ENCODE measurements at regions not wholly inside any gene's neighbourhood (a gene's known extent, or its start where the extent isn't known, plus 50 kb on each side); places are given as distances from the start of the nearest gene placed in this dataset.

- H3K9ac ChIP-seq = no peak overlapping the region
- TF ChIP-seq Cebpa-rat (IDR thresholded peaks at IDR 0.05) = no peak
- no peak overlapping the region for H3K4me3 ChIP-seq
- no peaks in the 10 kb centered on the region for H3K27me3 ChIP-seq
- peaks cover 0 to 14% (median 9%) of the 10 kb centered on the region in 11 experiments; a peak in 11 of 22 replicates for H3K9me3 ChIP-seq (replicated peaks in 1 of 11)
- H3K27ac ChIP-seq = no peak overlapping the region
- no peak overlapping the region; a peak in 1 of 22 replicates for H3K4me2 ChIP-seq
- H3K4me1 ChIP-seq = peaks cover 0 to 29% (median 15%) of the 10 kb centered on the region in 10 experiments; a peak in 19 of 20 replicates
- H4K20me1 ChIP-seq = no peaks in the 10 kb centered on the region
- no peaks in the 10 kb centered on the region for H3K36me3 ChIP-seq
These were observed 169.8 kb upstream of the RAI14 start for GRCh38 chr5:34486160-34486848.

DNA sequence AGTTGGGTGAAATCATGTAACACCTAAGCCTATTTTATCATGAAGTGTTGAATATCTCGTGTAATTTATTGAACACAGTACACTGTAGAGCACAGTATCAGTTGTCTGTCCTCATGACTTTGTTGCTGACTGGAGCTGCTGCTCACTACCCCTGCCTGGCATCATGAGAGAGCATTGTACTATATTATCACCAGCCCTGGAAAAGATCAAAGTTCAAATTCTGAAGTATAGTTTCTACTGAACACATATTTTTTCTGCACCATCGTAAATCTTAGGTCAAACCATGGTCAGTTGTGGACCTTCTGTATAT lies 169.3 kb upstream of the RAI14 start:
- Histone ChIP-seq H3K9ac (no peak overlapping the region), H3K36me3 (no peaks in the 10 kb centered on the region), H4K20me1 (no peaks in the 10 kb centered on the region), H3K4me1 (peaks cover 0 to 34% (median 20%) of the 10 kb centered on the region in 10 experiments; a peak in 19 of 20 replicates), H3K27ac (no peak overlapping the region), H3K9me3 (replicated peaks in 1 of 11) (peaks cover 0 to 12% (median 8%) of the 10 kb centered on the region in 11 experiments; a peak in 11 of 22 replicates), H3K27me3 (no peaks in the 10 kb centered on the region), H3K4me2 (no peak overlapping the region), H3K4me3 (no peak overlapping the region)
- no peak for TF ChIP-seq Cebpa-rat (IDR thresholded peaks at IDR 0.05)

GRCh38 chr5:34487159-34487879 lies 168.8 kb upstream of the RAI14 start:
- Histone ChIP-seq H3K27ac (no peak overlapping the region), H3K27me3 (no peaks in the 10 kb centered on the region), H3K36me3 (no peaks in the 10 kb centered on the region), H3K4me3 (no peak overlapping the region), H4K20me1 (no peaks in the 10 kb centered on the region), H3K9me3 (replicated peaks in 1 of 11) (peaks cover 0 to 8% (median 5%) of the 10 kb centered on the region in 11 experiments; a peak in 9 of 22 replicates), H3K4me2 (no peak overlapping the region), H3K9ac (no peak overlapping the region), H3K4me1 (peaks cover 0 to 38% (median 21%) of the 10 kb centered on the region in 10 experiments; a peak in 19 of 20 replicates)
- no peak for TF ChIP-seq Cebpa-rat (IDR thresholded peaks at IDR 0.05)

GRCh38 chr5:34487956-34488355 lies 168.2 kb upstream of the RAI14 start:
- H4K20me1 ChIP-seq = no peaks in the 10 kb centered on the region
- no peak overlapping the region for H3K9ac ChIP-seq
- TF ChIP-seq Cebpa-rat (IDR thresholded peaks at IDR 0.05) = no peak
- H3K27me3 ChIP-seq = no peaks in the 10 kb centered on the region
- no peak overlapping the region for H3K4me3 ChIP-seq
- peaks cover 0 to 1% (median 0%) of the 10 kb centered on the region in 11 experiments; a peak in 4 of 22 replicates for H3K9me3 ChIP-seq (replicated peaks in 1 of 11)
- H3K4me1 ChIP-seq = peaks cover 0 to 38% (median 21%) of the 10 kb centered on the region in 10 experiments; a peak in 19 of 20 replicates
- no peaks in the 10 kb centered on the region for H3K36me3 ChIP-seq
- H3K4me2 ChIP-seq = no peak overlapping the region
- no peak overlapping the region for H3K27ac ChIP-seq

DNA sequence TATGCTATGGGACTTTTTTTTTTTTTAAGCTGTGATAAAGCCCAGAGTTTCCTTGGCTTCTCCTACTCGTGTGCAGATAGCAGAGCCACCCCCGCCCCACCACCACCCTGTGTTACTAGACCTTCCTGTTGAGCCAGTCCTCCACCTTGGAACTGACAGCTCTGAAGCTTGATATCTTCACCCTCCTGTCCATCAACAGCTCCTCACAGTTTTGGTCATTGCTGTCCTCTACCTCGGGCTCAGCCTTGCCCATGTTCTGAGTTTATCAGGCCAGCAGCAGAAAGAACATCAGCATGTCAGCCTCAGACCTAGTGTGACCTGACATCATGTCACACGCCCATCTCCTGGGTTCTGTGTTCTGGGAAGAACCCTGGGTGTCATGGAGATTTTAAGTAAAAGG lies 167.1 kb upstream of the RAI14 start:
- no peaks in the 10 kb centered on the region for H3K9me3 ChIP-seq (replicated peaks in 1 of 11)
- no peaks in the 10 kb centered on the region for H4K20me1 ChIP-seq
- H3K9ac ChIP-seq = no peak overlapping the region
- no peak for TF ChIP-seq Cebpa-rat (IDR thresholded peaks at IDR 0.05)
- H3K4me2 ChIP-seq = 0 out of 22 replicates have a peak overlapping the region, but pooled peaks of 1 of the 11 experiments have one; percentile 2
- no peak overlapping the region for H3K4me3 ChIP-seq
- H3K36me3 ChIP-seq = no peaks in the 10 kb centered on the region
- peaks cover 4 to 45% (median 25%) of the 10 kb centered on the region in 10 experiments for H3K4me1 ChIP-seq
- H3K27ac ChIP-seq = peak overlapping the region in 1 of 11 experiments; percentile 11; a peak in 1 of 22 replicates
- H3K27me3 ChIP-seq = no peaks in the 10 kb centered on the region

- H3K9ac ChIP-seq = peak overlapping the region in 6 of 11 experiments; percentile 26 to 65 (median 49); a peak in 12 of 22 replicates
- H4K20me1 ChIP-seq = no peaks in the 10 kb centered on the region
- peak overlapping the region in 9 of 11 experiments; percentile 14 to 72 (median 60); a peak in 16 of 22 replicates for H3K27ac ChIP-seq
- TF ChIP-seq Cebpa-rat (IDR thresholded peaks at IDR 0.05) = no peak
- no peak overlapping the region for H3K4me3 ChIP-seq
- peaks cover 21 to 55% (median 40%) of the 10 kb centered on the region in 10 experiments for H3K4me1 ChIP-seq
- H3K27me3 ChIP-seq = no peaks in the 10 kb centered on the region
- H3K4me2 ChIP-seq = peak overlapping the region in 10 of 11 experiments; percentile 23 to 75 (median 57); a peak in 19 of 22 replicates
- H3K9me3 ChIP-seq (replicated peaks in 1 of 11) = no peaks in the 10 kb centered on the region
- H3K36me3 ChIP-seq = no peaks in the 10 kb centered on the region
These were observed 165.4 kb upstream of the RAI14 start for GRCh38 chr5:34490506-34491250.

DNA sequence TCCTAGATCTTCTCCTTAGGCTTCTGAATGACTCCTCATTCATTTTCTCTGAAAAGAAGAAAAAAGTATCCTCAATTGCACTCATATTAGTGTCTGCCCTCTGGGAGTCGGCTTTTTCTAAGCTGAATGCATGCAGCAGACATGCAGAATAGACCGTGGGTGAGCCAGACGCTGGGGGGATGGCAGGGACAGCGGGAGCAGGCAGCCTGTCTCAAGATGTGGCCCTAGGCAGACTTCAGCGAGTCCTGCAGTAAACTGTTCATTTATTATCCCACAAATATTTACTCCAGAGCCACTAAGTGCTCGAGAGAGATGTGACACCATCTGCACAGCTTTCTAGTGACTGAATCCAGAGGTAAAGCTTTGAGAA lies 164.9 kb upstream of the RAI14 start:
- no peak for TF ChIP-seq Cebpa-rat (IDR thresholded peaks at IDR 0.05)
- Histone ChIP-seq H3K4me1 (peaks cover 26 to 61% (median 45%) of the 10 kb centered on the region in 10 experiments), H3K9ac (peak overlapping the region in 6 of 11 experiments; percentile 7 to 65 (median 49); a peak in 10 of 22 replicates), H3K4me2 (peak overlapping the region in 9 of 11 experiments; percentile 24 to 69 (median 57); a peak in 17 of 22 replicates), H4K20me1 (no peaks in the 10 kb centered on the region), H3K27ac (peak overlapping the region in 9 of 11 experiments; percentile 14 to 72 (median 60); a peak in 16 of 22 replicates), H3K36me3 (no peaks in the 10 kb centered on the region), H3K4me3 (no peak overlapping the region), H3K27me3 (no peaks in the 10 kb centered on the region), H3K9me3 (replicated peaks in 1 of 11) (no peaks in the 10 kb centered on the region)

- TF ChIP-seq Cebpa-rat (IDR thresholded peaks at IDR 0.05) = peak in 3 of 11 experiments; percentile 57 to 62 (median 62); a peak in 4 of 22 replicates
- Histone ChIP-seq H3K36me3 (no peaks in the 10 kb centered on the region), H3K9ac (peak overlapping the region in 10 of 11 experiments; percentile 26 to 70 (median 60); a peak in 17 of 22 replicates), H4K20me1 (no peaks in the 10 kb centered on the region), H3K4me3 (no peak overlapping the region), H3K4me1 (peaks cover 55 to 89% (median 73%) of the 10 kb centered on the region in 10 experiments), H3K27me3 (no peaks in the 10 kb centered on the region), H3K4me2 (peak overlapping the region; percentile 19 to 89 (median 72)), H3K9me3 (replicated peaks in 1 of 11) (no peaks in the 10 kb centered on the region), H3K27ac (peak overlapping the region; percentile 39 to 98 (median 87); a peak in 21 of 22 replicates)
These were observed 161.9 kb upstream of the RAI14 start for GRCh38 chr5:34494111-34494755.

All from BLaER1 treated with 17β-estradiol and CSF1 and Interleukin-3, amounts not matched to agents 10 nM and 100 nM (cell line).